Spinal cord (tissue), 9 donors: ENCODE measurements at regions not wholly inside any gene's neighbourhood (a gene's known extent, or its start where the extent isn't known, plus 50 kb on each side); places are given as distances from the start of the nearest gene placed in this dataset.

Experiments used
- DNase-seq, 6 donors: peaks; one replicate each; pipeline versions ENCODE4 v3.0.0 to v3.0.0-alpha.2; 2013 to 2015; ENCODE audit warnings: low spot score in 6 of 6, low read depth in 4 of 6
- H3K27ac ChIP-seq: one replicate; pipeline ENCODE4 v1.5.1; 2013; ENCODE audit warnings: low read depth, low read length, control low read depth
- H3K27me3 ChIP-seq: one replicate; pipeline ENCODE4 v1.6.1; 2013; ENCODE audit warnings: low read length; ENCODE audit not compliant: control insufficient read depth, insufficient read depth
- H3K36me3 ChIP-seq: one replicate; pipeline ENCODE4 v1.6.1; 2013; ENCODE audit warnings: low read length; ENCODE audit not compliant: control insufficient read depth, insufficient read depth
- H3K4me1 ChIP-seq: one replicate; pipeline ENCODE4 v1.6.1; 2013; ENCODE audit warnings: low read length; ENCODE audit not compliant: control insufficient read depth, insufficient read depth
- H3K4me3 ChIP-seq: one replicate; pipeline ENCODE4 v1.5.1; 2013; ENCODE audit warnings: low read depth, low read length, control low read depth
- H3K9me3 ChIP-seq: one replicate; pipeline ENCODE4 v1.6.1; 2013; ENCODE audit warnings: low read length; ENCODE audit not compliant: control insufficient read depth, insufficient read depth
- whole genome bisulfite sequencing: methylation state at CpG from one replicate; pipeline ENCODE4 v1.1.5; 2013; ENCODE audit warnings: missing lambda C conversion rate; ENCODE audit not compliant: insufficient coverage; 5-methylcytosine and 5-hydroxymethylcytosine counted together
- donor health status: healthy.

DNA sequence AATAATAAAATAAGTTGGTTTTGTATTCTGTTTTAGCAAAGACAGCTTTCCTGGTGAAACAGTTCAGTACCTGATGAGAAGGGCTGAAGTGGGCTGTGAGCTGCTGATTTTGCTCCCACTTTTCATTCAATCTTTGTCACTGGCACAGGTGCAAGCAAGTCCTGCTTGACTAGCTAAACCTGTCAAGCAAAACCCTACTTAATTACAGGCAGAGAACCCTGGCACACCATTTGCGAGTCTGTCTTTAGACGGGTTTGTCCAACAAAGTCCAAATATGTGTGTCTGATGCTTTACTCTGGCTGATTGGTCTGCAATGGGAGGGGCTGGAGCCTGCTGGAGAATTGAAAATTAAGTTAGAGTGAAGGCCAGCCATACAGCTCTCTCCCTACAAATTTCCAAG, 267.2 kb downstream of the EPHA4 start:
- no CpG with 5 or more reads among the region's 2 CpGs for WGBS
- Histone ChIP-seq H3K27ac (no peak overlapping the region), H3K9me3 (no peaks in the 10 kb centered on the region), H3K27me3 (no peaks in the 10 kb centered on the region), H3K36me3 (no peaks in the 10 kb centered on the region), H3K4me1 (no peaks in the 10 kb centered on the region), H3K4me3 (no peak overlapping the region)
- no peak for DNase-seq

DNA sequence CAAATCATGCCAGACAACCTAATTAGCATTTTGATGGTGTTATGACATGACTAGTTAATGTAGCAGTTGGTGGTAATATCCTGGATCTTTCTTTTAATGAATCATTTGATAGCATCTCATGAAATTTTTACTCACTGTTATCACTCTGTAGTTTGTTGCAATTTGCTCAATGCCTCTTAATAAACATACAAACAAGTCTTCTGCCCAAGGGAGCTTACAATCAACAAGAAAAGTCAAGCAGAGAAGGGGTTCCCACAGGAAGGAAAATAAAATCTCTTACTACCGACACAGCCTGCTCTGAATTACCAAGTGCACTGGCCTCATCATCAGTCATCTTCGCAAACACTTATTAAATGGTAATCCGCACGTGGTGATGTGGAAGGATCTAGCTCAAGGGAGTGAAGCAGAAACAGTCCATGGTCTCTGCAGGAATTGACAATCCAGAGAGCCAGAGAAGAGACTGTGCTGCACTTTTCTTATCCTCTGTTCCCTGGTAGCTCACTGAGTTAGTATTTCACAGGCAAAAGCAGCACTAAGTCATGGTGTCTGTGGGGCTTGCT, 263.5 kb downstream of the EPHA4 start:
- WGBS, result 64% methylated on average over 4 of the region's 4 CpGs
- Histone ChIP-seq H3K9me3 (no peaks in the 10 kb centered on the region), H3K27me3 (no peaks in the 10 kb centered on the region), H3K27ac (no peak overlapping the region), H3K4me1 (no peaks in the 10 kb centered on the region), H3K4me3 (no peak overlapping the region), H3K36me3 (no peaks in the 10 kb centered on the region)
- peak in 2 of 6 donors; percentile 10 to 64 for DNase-seq

DNA sequence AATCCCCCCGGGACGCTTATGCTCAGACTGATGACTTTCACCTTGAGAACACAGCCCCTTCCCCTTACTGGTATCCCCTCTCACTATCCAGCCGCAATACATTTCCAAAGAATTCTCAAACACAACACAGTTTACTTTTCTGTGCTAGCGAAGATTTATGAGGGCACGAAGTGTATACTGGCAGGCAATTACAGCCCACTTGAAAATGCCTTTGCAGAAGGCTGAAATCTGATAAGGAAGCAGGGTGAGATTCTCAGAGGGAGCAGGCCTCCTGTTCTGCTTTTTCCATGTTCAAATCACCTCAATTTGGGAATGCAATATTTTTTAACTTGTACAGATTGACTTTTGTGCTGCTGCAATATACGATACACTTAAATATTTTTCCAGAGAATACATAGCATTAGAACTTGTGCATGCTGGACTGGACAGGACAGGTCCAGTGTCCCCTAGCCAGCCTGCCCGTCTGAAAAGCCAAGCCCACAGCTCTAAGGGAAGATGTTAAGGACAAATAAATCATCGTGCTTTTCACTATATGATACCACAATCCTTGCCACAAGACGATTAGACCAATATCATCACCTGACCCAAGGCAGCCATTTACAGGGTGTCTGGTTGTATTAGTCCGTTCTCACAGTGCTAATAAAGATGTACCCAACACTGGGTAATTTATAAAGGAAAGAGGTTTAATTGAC, 262.1 kb downstream of the EPHA4 start:
- 76% methylated on average over 3 of the region's 10 CpGs for WGBS
- Histone ChIP-seq H3K27ac (no peak overlapping the region), H3K4me3 (no peak overlapping the region), H3K9me3 (no peaks in the 10 kb centered on the region), H3K36me3 (no peaks in the 10 kb centered on the region), H3K27me3 (no peaks in the 10 kb centered on the region), H3K4me1 (no peaks in the 10 kb centered on the region)
- DNase-seq, result peak in 1 of 6 donors; percentile 34

DNA sequence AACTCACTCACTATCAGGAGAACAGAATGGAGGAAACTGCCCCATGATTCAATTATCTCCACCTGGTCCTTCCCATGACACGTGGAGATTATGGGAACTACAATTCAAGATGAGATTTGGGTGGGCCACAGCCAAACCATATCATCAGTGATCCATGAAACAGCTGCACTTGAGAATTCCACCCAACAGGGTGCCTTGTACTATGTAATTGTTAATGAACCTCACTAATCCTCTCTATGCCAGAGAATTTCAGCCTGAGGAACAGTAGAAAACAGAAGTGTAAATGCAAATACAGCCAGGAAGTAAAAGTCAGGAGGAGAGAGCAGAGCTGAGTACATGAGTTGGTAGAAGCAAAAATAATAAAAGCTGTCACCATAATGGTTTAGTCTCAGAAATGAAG, 261.4 kb downstream of the EPHA4 start:
- H3K27ac ChIP-seq, result no peak overlapping the region
- H3K9me3 ChIP-seq, result no peaks in the 10 kb centered on the region
- DNase-seq, result no peak
- no peaks in the 10 kb centered on the region for H3K27me3 ChIP-seq
- WGBS, result no CpG with 5 or more reads among the region's 1 CpG
- H3K4me3 ChIP-seq, result no peak overlapping the region
- H3K4me1 ChIP-seq, result no peaks in the 10 kb centered on the region
- no peaks in the 10 kb centered on the region for H3K36me3 ChIP-seq

DNA sequence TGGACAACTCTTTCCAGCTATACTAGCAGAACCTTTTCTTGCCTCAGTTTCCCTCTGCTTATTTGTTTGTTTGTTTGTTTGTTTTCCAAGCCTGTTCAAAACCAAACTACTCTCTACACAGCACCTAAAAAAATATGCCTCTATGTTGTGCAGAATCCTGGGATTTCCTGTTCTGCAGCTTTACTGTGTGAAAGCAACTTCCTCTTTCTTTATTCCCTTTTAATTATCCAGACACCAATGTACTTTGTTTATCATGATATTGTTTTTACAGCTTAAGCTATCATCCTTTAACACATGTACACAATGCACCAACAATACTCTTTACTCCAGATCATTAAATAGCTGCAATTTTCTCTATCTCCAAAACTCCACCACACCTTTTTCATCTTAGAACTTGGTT, 259.5 kb downstream of the EPHA4 start:
- Histone ChIP-seq H3K4me3 (no peak overlapping the region), H3K9me3 (no peaks in the 10 kb centered on the region), H3K27me3 (no peaks in the 10 kb centered on the region), H3K36me3 (no peaks in the 10 kb centered on the region), H3K27ac (no peak overlapping the region), H3K4me1 (no peaks in the 10 kb centered on the region)
- DNase-seq, result no peak

DNA sequence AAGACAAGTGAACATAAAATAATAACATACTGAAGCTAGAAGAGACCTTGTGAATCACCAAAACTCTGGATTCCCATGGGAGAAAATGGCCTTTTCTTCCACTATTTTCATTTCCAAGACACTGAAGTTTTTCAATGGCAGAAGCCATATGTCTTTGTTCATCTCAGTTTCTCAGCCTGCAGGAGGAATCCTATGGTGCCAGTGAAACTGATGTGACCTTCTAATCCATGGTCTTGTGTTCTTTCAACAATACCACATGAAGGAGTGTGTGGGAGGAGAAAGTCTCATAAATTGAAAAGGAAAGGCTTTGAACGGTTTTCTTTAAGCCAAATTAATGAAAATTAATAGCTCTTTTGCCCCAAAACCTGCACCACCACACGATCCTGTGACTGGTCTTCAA, 257.3 kb downstream of the EPHA4 start:
- no peak for DNase-seq
- H3K9me3 ChIP-seq, result no peaks in the 10 kb centered on the region
- H3K27ac ChIP-seq, result no peak overlapping the region
- H3K4me1 ChIP-seq, result no peaks in the 10 kb centered on the region
- no peak overlapping the region for H3K4me3 ChIP-seq
- H3K36me3 ChIP-seq, result no peaks in the 10 kb centered on the region
- no CpG with 5 or more reads among the region's 2 CpGs for WGBS
- no peaks in the 10 kb centered on the region for H3K27me3 ChIP-seq

DNA sequence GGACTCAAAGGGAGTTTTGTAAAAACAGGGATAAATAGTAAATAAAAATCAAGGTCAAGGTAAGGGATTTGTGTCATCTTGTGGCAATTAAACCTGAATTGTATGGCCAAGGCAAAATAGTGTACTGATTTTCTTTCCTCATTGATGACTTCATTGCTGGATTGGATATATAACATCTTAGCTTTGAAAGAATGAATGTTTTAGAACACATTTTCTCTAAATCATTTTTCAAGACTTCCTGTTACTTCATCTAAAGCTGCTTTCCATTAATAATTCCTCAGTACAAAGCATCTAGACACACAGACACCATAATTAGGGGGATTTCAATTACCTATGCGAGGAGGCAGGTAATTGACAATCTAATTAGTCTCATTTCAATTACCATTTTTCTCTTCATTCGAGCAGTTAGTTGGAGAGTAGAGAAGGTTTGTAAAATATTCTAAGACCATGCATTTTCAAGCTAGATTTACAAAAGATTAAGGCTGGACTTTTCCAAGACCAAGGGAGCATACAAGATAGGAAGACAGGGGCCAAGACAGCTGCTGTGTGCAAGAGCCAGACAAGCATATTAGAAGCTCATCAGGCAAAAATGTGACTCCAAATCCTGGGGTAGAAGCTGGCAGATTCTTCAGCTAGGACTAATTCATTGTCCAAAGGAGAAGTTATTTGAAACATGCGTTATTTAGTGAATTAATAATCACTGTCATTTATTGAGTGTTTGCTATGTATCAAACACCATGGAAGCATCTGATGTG, 253.6 kb downstream of the EPHA4 start:
- H3K27ac ChIP-seq, result no peak overlapping the region
- WGBS, result no CpG with 5 or more reads among the region's 3 CpGs
- H3K4me1 ChIP-seq, result no peaks in the 10 kb centered on the region
- no peak overlapping the region for H3K4me3 ChIP-seq
- DNase-seq, result peak in 1 of 6 donors; percentile 58
- no peaks in the 10 kb centered on the region for H3K9me3 ChIP-seq
- H3K36me3 ChIP-seq, result no peaks in the 10 kb centered on the region
- H3K27me3 ChIP-seq, result no peaks in the 10 kb centered on the region

DNA sequence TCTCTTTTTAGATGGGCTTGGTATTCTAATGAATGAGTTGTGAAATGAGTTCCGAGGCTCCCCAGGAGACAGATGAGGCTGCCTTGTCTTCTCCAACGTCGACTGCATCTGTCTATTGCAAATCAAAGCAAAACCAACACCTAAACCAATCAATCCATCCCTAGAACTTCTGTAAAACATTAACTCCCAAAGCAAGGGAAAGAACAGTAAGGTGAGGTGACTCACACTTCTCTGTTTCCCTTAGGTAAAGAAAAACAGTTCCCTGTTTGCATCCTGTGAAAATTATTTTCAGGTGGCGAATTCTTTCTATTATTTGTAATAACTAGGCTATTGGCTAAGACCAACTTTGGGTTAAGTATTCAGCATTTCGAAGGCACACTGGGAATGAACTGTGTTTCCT, 249.4 kb downstream of the EPHA4 start:
- H3K27ac ChIP-seq, result no peak overlapping the region
- no peaks in the 10 kb centered on the region for H3K4me1 ChIP-seq
- no peaks in the 10 kb centered on the region for H3K27me3 ChIP-seq
- H3K36me3 ChIP-seq, result no peaks in the 10 kb centered on the region
- no peak overlapping the region for H3K4me3 ChIP-seq
- WGBS, result no CpG with 5 or more reads among the region's 5 CpGs
- no peak for DNase-seq
- H3K9me3 ChIP-seq, result no peaks in the 10 kb centered on the region

DNA sequence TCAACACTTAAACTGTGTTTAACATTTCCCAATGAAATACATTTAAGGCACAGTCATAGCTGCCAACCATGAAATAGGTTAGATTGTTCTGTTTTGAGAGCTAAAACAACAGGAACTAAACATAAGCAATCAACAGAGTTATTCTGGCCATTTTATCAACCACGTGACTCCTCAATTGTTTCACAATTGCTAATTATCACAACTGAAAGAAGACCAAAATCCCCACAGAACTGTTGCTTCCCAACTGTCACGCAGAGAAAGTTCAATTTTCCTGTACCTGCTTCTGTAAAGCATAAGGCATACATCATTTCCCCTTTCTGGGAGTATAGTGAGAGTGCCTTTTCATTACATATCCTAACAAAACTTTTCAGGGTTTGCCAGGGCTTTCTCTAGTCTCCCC, 248.6 kb downstream of the EPHA4 start:
- H3K9me3 ChIP-seq, result no peaks in the 10 kb centered on the region
- peak in 1 of 6 donors; percentile 9 for DNase-seq
- no peak overlapping the region for H3K27ac ChIP-seq
- no peaks in the 10 kb centered on the region for H3K27me3 ChIP-seq
- H3K4me3 ChIP-seq, result no peak overlapping the region
- no peaks in the 10 kb centered on the region for H3K4me1 ChIP-seq
- no peaks in the 10 kb centered on the region for H3K36me3 ChIP-seq
- 43% methylated on average over 1 of the region's 2 CpGs for WGBS

DNA sequence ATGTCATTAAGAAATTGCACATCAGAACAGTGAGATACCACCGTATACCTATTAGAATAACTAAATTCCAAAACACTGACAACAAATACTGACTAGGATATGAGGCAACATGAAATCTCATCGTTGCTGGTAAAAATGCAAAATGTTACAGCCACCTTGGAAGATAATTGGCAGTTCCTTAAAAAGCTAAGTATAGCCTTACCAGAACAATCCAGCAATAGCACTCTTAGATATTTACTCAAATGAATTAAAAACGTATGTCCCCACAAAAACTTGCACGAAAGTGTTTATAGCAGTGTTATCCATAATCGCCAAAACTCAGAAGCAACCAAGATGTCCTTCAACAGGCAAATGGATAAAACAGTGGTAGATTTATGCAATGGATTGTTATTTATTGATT, 241.7 kb downstream of the EPHA4 start:
- Histone ChIP-seq H3K27me3 (no peaks in the 10 kb centered on the region), H3K27ac (no peak overlapping the region), H3K4me1 (no peaks in the 10 kb centered on the region), H3K36me3 (no peaks in the 10 kb centered on the region), H3K4me3 (no peak overlapping the region), H3K9me3 (no peaks in the 10 kb centered on the region)
- 100% methylated on average over 1 of the region's 5 CpGs for WGBS
- DNase-seq, result no peak
